K562 (cell line): ENCODE measurements at regions not wholly inside any gene's neighbourhood (a gene's known extent, or its start where the extent isn't known, plus 50 kb on each side); places are given as distances from the start of the nearest gene placed in this dataset.

ENCODE experiments used
- CHCHD3 ChIP-seq: fragments of 250-450 bp; sonication (Bioruptor Pico); IDR thresholded peaks from 2 replicates; pipeline ENCODE4 v2.1.2; 2022; ENCODE audit warnings: mild to moderate bottlenecking
- CHD2 ChIP-seq: IDR thresholded peaks from 2 replicates; pipeline ENCODE4 v1.6.1; 2011; ENCODE audit warnings: low read depth, low read length
- MYBL2 ChIP-seq, 2 experiments: fragments of 450-650 bp in 1 of 2; sonication (generic) in 1 of 2; formaldehyde crosslinking in 1 of 2; IDR thresholded peaks; 2 replicates each; pipeline versions ENCODE4 v1.6.1 to v1.8.1; 2017 to 2022; ENCODE audit warnings: borderline replicate concordance in 1 of 2, inconsistent platforms in 1 of 2, low read depth in 1 of 2, mild to moderate bottlenecking in 1 of 2, missing genetic modification reagents in 1 of 2, moderate library complexity in 1 of 2
- NFXL1 ChIP-seq: fragments of 450-650 bp; formaldehyde crosslinking; IDR thresholded peaks from 2 replicates; pipeline ENCODE4 v1.4.0; 2021; ENCODE audit warnings: mild to moderate bottlenecking
- RBM39 ChIP-seq: fragments of 200-400 bp; formaldehyde crosslinking; optimal IDR thresholded peaks from 2 replicates; pipeline ENCODE3; 2018; ENCODE audit warnings: low read depth, low read length
- ZNF232 ChIP-seq: sonication (generic); formaldehyde crosslinking; IDR thresholded peaks from 2 replicates; pipeline ENCODE4 v1.8.0; 2022; ENCODE audit warnings: mild to moderate bottlenecking, missing genetic modification reagents
- TF ChIP-seq, protein P1 (sequence below): sonication (generic); formaldehyde crosslinking; IDR thresholded peaks from 2 replicates; pipeline ENCODE4 v1.5.0; 2020; ENCODE audit warnings: missing genetic modification reagents

DNA sequence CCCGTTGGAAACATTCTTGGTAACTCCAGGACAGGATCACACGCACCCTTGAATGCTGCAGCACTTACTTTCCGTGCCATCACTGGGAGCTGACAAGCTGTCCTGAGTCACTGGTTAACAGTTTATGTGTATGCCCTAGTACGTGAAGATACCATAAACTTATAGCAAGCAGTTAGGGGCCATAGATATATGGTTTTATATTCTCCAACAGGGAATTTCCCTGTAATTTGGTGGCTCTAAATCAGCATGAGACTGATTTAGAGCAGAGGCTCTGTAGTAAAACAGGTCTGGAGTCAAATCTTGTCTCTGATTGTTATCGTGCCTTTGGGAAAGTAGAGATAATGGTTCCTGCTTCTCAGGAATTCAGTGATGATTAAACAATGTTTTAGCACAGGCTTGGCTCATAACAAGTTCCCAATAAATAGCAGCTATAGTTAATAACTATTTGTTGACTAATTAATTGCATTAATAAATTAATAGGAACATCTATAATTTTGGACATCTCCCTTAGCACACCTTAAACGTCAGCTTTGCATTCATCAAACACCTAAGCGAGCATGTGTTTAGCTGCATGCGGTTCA, 215.2 kb downstream of the VAPA start:
- TF ChIP-seq NFXL1 (CRISPR knock-in tag) (no peak), MYBL2 (IDR thresholded peaks at IDR 0.05; ENCODE audit: low read depth) (no peak), MYBL2 (CRISPR knock-in tag; IDR thresholded peaks at IDR 0.05; ENCODE audit: borderline replicate concordance) (no peak), CHD2 (no peak), RBM39 (no peak), CHCHD3 (no peak), ZNF232 (CRISPR knock-in tag) (no peak)
- TF ChIP-seq, protein P1, sequence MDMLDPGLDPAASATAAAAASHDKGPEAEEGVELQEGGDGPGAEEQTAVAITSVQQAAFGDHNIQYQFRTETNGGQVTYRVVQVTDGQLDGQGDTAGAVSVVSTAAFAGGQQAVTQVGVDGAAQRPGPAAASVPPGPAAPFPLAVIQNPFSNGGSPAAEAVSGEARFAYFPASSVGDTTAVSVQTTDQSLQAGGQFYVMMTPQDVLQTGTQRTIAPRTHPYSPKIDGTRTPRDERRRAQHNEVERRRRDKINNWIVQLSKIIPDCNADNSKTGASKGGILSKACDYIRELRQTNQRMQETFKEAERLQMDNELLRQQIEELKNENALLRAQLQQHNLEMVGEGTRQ (CRISPR knock-in tag) = no peak
